ENCODE measurements at regions not wholly inside any gene's neighbourhood (a gene's known extent, or its start where the extent isn't known, plus 50 kb on each side); places are given as distances from the start of the nearest gene placed in this dataset.

- DNase-seq (ENCODE audit: low read depth, low spot score), result no peak
Observed at GRCh38 chr2:146161256-146161882, 1641.5 kb upstream of the ZEB2 start.

GRCh38 chr2:146158072-146158674, 1638.3 kb upstream of the ZEB2 start:
- DNase-seq (ENCODE audit: low read depth, low spot score), result no peak

- no peak for DNase-seq (ENCODE audit: low read depth, low spot score)
Observed at GRCh38 chr2:146147448-146148012, 1627.6 kb upstream of the ZEB2 start.

- no peak for DNase-seq (ENCODE audit: low read depth, low spot score)
Observed at GRCh38 chr2:146143971-146144370, 1624.1 kb upstream of the ZEB2 start.

- no peak for DNase-seq (ENCODE audit: low read depth, low spot score)
Observed at GRCh38 chr2:146138820-146139219, 1618.9 kb upstream of the ZEB2 start.

GRCh38 chr2:146135245-146135644, 1615.3 kb upstream of the ZEB2 start:
- no peak for DNase-seq (ENCODE audit: low read depth, low spot score)

- DNase-seq (ENCODE audit: low read depth, low spot score), result no peak
Observed at GRCh38 chr2:146131785-146132184, 1611.9 kb upstream of the ZEB2 start.

- DNase-seq (ENCODE audit: low read depth, low spot score), result no peak
Observed at GRCh38 chr2:146131048-146131447, 1611.1 kb upstream of the ZEB2 start.

GRCh38 chr2:146130290-146130689, 1610.4 kb upstream of the ZEB2 start:
- DNase-seq (ENCODE audit: low read depth, low spot score), result no peak

- no peak for DNase-seq (ENCODE audit: low read depth, low spot score)
Observed at GRCh38 chr2:146129231-146129630, 1609.3 kb upstream of the ZEB2 start.

- DNase-seq (ENCODE audit: low read depth, low spot score), result no peak
Observed at GRCh38 chr2:146128216-146128615, 1608.3 kb upstream of the ZEB2 start.

GRCh38 chr2:146125551-146125950, 1605.6 kb upstream of the ZEB2 start:
- no peak for DNase-seq (ENCODE audit: low read depth, low spot score)

GRCh38 chr2:146124741-146125140, 1604.8 kb upstream of the ZEB2 start:
- DNase-seq (ENCODE audit: low read depth, low spot score), result no peak

GRCh38 chr2:146123714-146124113, 1603.8 kb upstream of the ZEB2 start:
- no peak for DNase-seq (ENCODE audit: low read depth, low spot score)

GRCh38 chr2:146123256-146123655, 1603.3 kb upstream of the ZEB2 start:
- DNase-seq (ENCODE audit: low read depth, low spot score), result no peak

- no peak for DNase-seq (ENCODE audit: low read depth, low spot score)
Observed at GRCh38 chr2:146119586-146119985, 1599.7 kb upstream of the ZEB2 start.

GRCh38 chr2:146108993-146109392, 1589.1 kb upstream of the ZEB2 start:
- DNase-seq (ENCODE audit: low read depth, low spot score), result no peak

GRCh38 chr2:146094185-146094584, 1574.3 kb upstream of the ZEB2 start:
- no peak for DNase-seq (ENCODE audit: low read depth, low spot score)

GRCh38 chr2:146081459-146081858, 1561.5 kb upstream of the ZEB2 start:
- DNase-seq (ENCODE audit: low read depth, low spot score), result no peak

GRCh38 chr2:146080925-146081324, 1561.0 kb upstream of the ZEB2 start:
- DNase-seq (ENCODE audit: low read depth, low spot score), result no peak

- no peak for DNase-seq (ENCODE audit: low read depth, low spot score)
Observed at GRCh38 chr2:146079216-146079615, 1559.3 kb upstream of the ZEB2 start.

- no peak for DNase-seq (ENCODE audit: low read depth, low spot score)
Observed at GRCh38 chr2:146077156-146077555, 1557.2 kb upstream of the ZEB2 start.

- DNase-seq (ENCODE audit: low read depth, low spot score), result peak; percentile 21
Observed at GRCh38 chr2:146068051-146068450, 1548.1 kb upstream of the ZEB2 start.
